Glutamatergic neuron (in vitro differentiated cells): ENCODE measurements at regions not wholly inside any gene's neighbourhood (a gene's known extent, or its start where the extent isn't known, plus 50 kb on each side); places are given as distances from the start of the nearest gene placed in this dataset.
"Not testable (repeated sequence)": the region's sequence is repeated elsewhere in the genome, so short reads cannot be mapped to it uniquely, and the experiment has no call there.

Experiments
- DNase-seq: peaks from one replicate; pipeline ENCODE4 v3.0.0; 2022
- H3K27ac Mint-ChIP-seq: one replicate; pipeline ENCODE4 v1.8.0; 2020; ENCODE audit warnings: mild to moderate bottlenecking, mixed read lengths, inconsistent platforms; ENCODE audit not compliant: unreplicated experiment
- H3K27me3 Mint-ChIP-seq: one replicate; pipeline ENCODE4 v1.8.0; 2020; ENCODE audit warnings: mild to moderate bottlenecking, moderate library complexity, mixed read lengths, inconsistent platforms; ENCODE audit not compliant: unreplicated experiment
- H3K36me3 Mint-ChIP-seq: one replicate; pipeline ENCODE4 v1.8.0; 2020; ENCODE audit warnings: mild to moderate bottlenecking, mixed read lengths, inconsistent platforms; ENCODE audit not compliant: unreplicated experiment
- H3K4me1 Mint-ChIP-seq: one replicate; pipeline ENCODE4 v1.8.0; 2020; ENCODE audit warnings: mild to moderate bottlenecking, low read depth, mixed read lengths, inconsistent platforms; ENCODE audit not compliant: unreplicated experiment
- H3K4me3 Mint-ChIP-seq: one replicate; pipeline ENCODE4 v1.8.0; 2020; ENCODE audit warnings: mild to moderate bottlenecking, mixed read lengths, inconsistent platforms; ENCODE audit not compliant: unreplicated experiment
- H3K9me3 Mint-ChIP-seq: one replicate; pipeline ENCODE4 v1.8.0; 2020; ENCODE audit warnings: mild to moderate bottlenecking, moderate library complexity, mixed read lengths, inconsistent platforms; ENCODE audit not compliant: unreplicated experiment
- CTCF ChIP-seq: fragments of 200-600 bp; sonication (generic); IDR thresholded peaks from one replicate; pipeline ENCODE4 v1.5.0; 2021; ENCODE audit not compliant: partially characterized antibody, unreplicated experiment

- no peaks in the 10 kb centered on the region for H3K9me3 Mint-ChIP-seq
Measured at GRCh38 chr10:64571056-64571455, 1049.9 kb downstream of the REEP3 start.

DNA sequence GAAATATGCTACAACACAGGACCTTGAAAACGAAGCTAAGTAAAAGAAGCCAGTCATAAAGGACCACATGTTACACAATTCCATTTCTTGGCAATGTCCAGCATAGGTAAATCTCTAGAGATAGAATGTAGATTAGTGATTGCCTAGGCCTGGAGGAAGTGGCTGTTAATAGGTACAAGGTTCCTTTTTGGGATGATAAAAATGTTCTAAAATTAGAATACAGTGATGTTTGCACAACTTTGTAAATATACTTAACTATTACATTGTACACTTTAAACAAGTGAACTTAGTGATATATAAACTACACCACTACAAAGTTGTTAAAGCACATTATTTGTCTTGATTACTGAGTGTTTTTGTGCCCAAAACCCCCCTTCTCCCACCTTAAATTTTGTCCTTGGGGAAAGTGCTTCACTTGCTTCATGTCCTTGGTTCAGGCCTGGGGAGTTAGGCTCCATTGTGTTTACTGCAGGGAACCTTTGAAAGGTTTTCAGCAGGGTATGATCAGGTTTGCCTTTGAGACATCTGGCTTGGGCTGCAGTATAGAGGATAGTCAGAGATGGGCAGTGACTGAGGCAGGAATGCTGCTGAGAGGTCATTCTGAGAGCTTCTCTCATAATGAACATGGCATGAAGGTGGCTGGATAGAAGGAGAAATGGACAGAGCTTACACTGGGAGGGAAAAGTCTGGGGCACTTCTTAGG, 1052.6 kb downstream of the REEP3 start:
- no peak for DNase-seq
- Mint-ChIP-seq H3K27me3 (no peaks in the 10 kb centered on the region), H3K9me3 (no peaks in the 10 kb centered on the region), H3K27ac (no peak overlapping the region), H3K4me3 (no peak overlapping the region), H3K4me1 (no peaks in the 10 kb centered on the region), H3K36me3 (peaks cover 4% of the 10 kb centered on the region)
- TF ChIP-seq CTCF, result no peak

More at GRCh38 chr10:64571056-64571455, 1049.9 kb downstream of the REEP3 start:
- Mint-ChIP-seq H3K4me1 (no peaks in the 10 kb centered on the region), H3K4me3 (no peak overlapping the region), H3K36me3 (peaks cover 3% of the 10 kb centered on the region), H3K27ac (no peak overlapping the region), H3K27me3 (no peaks in the 10 kb centered on the region)
- no peak for DNase-seq
- no peak for TF ChIP-seq CTCF

- H3K27ac Mint-ChIP-seq, result no peak overlapping the region
- no peak for TF ChIP-seq CTCF
- no peaks in the 10 kb centered on the region for H3K4me1 Mint-ChIP-seq
- no peak overlapping the region for H3K4me3 Mint-ChIP-seq
- no peak for DNase-seq
- H3K9me3 Mint-ChIP-seq, result no peaks in the 10 kb centered on the region
- no peaks in the 10 kb centered on the region for H3K27me3 Mint-ChIP-seq
- peaks cover 4% of the 10 kb centered on the region for H3K36me3 Mint-ChIP-seq
Measured at GRCh38 chr10:64574371-64574770, 1053.2 kb downstream of the REEP3 start.

DNA sequence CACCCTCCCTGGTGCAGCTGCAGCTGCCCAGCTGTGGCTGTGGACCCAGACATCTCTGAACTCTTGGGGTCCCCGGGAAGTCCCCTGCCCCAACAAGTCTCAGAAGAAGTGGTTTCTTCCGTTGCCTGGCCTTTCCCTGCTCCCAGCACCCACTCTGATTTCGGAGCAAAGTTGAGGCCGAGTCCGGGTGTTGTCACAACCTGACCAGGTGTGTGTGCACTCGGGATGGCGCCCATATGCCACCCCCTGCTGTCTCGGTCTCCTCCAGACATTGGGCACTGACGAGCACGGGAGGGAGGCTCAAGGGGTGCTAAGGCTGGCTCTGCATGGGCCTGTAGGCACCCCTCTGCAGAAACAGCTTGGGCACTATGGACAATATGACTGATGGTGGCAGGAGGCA, 1055.3 kb downstream of the REEP3 start:
- peaks cover 4% of the 10 kb centered on the region for H3K36me3 Mint-ChIP-seq
- no peaks in the 10 kb centered on the region for H3K4me1 Mint-ChIP-seq
- H3K9me3 Mint-ChIP-seq, result no peaks in the 10 kb centered on the region
- H3K4me3 Mint-ChIP-seq, result no peak overlapping the region
- no peak overlapping the region for H3K27ac Mint-ChIP-seq
- no peak for TF ChIP-seq CTCF
- no peaks in the 10 kb centered on the region for H3K27me3 Mint-ChIP-seq
- DNase-seq, result no peak

GRCh38 chr10:64578757-64579156, 1057.6 kb downstream of the REEP3 start:
- not testable (repeated sequence) for H3K36me3 Mint-ChIP-seq

More at GRCh38 chr10:64578757-64579156, 1057.6 kb downstream of the REEP3 start:
- DNase-seq, H3K9me3 Mint-ChIP-seq, H3K27me3 Mint-ChIP-seq, H3K4me3 Mint-ChIP-seq, H3K4me1 Mint-ChIP-seq, H3K27ac Mint-ChIP-seq: not testable (repeated sequence)
